GM18861 (cell line): ENCODE measurements at regions not wholly inside any gene's neighbourhood (a gene's known extent, or its start where the extent isn't known, plus 50 kb on each side); places are given as distances from the start of the nearest gene placed in this dataset.
"Not testable (repeated sequence)": the region's sequence is repeated elsewhere in the genome, so short reads cannot be mapped to it uniquely, and the experiment has no call there.

ENCODE experiments used
- ATAC-seq: cut with Tn5 transposase; IDR thresholded peaks from one replicate; pipeline ENCODE4 v1.9.1; 2021; ENCODE audit not compliant: unreplicated experiment

- no peak for ATAC-seq
These were observed 271.4 kb downstream of the ALDH8A1 start for GRCh38 chr6:134678436-134678889.

DNA sequence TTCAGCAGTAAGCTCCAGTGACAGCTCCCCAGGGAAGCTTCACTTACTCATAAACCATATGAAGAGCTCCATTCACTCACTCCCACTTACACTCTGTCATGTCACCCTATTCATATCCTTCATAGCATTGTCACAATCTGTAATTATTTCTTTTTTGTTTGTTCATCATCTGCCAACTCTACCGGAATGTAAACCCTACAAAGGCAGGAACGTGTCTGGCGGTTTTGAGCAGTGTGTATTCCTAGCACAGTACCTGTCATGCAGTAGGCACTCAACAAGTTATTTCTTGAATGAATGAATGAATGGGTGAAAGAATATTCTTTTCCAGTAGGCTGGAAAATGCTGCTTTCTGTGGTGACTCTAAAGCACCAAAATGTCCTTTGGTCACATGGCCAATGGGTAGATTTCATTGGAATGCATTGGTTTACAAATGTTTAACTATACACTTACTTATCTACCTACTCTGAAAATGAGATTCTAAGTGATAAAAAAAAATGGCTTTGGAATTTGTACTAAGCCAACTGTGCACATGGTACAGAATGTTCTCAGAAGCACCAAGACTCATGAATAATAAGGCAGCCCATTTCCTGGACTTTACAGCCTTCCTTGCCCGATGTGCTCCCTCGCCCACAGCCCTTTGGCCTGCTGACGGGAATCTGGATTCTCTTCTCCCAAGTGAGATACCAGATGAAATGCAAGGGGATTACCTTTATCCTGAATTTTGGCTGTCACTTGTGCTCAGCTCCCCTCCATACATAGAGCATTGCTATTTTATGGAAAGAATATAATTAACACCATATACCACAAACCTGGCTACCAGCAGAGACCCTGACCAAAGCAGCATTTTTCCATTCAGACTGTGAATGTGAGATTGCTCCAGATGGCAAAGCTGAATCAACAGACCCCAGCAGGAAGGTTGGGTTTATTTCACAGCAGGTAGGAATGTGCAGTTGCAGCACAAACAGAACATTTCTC, 273.3 kb downstream of the ALDH8A1 start:
- no peak for ATAC-seq

GRCh38 chr6:134675110-134676054, 274.5 kb downstream of the ALDH8A1 start:
- no peak for ATAC-seq

- ATAC-seq: no peak
These were observed 275.3 kb downstream of the ALDH8A1 start for GRCh38 chr6:134674562-134674961.

GRCh38 chr6:134669485-134669884, 280.4 kb downstream of the ALDH8A1 start:
- no peak for ATAC-seq

- no peak for ATAC-seq
These were observed 282.8 kb downstream of the ALDH8A1 start for GRCh38 chr6:134667111-134667510.

DNA sequence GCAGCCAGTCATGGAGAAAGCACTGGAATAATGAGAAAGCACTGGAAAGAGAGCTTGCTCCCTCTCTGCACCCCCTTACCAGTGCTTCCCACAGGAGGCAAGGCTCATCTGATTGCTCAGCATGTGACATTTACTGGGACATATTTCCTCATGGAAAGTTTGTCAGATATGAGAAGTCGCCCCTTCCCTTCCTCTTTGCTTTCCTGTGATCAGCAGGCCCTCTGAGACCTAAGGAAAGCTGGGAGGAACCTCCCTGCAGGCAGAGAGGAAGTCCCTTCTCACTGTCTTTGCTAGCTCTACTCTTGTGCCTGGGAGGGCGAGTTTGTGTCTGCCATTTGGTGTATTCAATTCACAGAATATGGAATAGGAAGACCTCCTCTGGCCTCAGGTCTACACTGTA, 283.8 kb downstream of the ALDH8A1 start:
- ATAC-seq: no peak

DNA sequence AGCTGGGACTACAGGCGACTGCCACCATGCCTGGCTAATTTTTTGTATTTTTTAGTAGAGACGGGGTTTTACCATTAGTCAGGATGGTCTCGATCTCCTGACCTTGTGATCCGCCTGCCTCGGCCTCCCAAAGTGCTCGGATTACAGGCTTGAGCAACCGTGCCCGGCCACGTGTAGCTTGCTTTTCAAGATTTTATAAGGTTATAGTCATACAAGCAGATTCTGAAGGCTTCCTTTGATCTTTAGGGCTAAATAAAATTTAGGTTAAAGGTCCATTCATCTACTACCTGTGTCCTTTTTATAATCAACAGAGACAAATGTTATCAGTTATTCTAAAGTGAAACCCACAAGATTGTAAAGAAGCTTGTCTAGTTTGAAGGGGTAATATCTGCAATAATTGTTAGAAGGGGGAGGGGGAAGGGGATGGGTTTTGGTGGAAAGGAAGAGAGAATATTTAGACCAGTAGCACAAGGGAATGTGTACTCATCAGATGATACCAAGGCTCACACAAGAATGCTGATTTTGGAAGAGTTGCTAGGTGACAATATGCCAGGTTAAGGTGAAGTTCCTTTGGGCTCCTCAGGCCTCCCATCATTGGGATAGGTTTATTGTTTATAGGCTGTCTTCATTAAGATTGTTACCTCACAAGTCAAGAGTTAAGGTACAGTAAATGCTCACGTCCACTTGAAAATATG, 284.7 kb downstream of the ALDH8A1 start:
- no peak for ATAC-seq

DNA sequence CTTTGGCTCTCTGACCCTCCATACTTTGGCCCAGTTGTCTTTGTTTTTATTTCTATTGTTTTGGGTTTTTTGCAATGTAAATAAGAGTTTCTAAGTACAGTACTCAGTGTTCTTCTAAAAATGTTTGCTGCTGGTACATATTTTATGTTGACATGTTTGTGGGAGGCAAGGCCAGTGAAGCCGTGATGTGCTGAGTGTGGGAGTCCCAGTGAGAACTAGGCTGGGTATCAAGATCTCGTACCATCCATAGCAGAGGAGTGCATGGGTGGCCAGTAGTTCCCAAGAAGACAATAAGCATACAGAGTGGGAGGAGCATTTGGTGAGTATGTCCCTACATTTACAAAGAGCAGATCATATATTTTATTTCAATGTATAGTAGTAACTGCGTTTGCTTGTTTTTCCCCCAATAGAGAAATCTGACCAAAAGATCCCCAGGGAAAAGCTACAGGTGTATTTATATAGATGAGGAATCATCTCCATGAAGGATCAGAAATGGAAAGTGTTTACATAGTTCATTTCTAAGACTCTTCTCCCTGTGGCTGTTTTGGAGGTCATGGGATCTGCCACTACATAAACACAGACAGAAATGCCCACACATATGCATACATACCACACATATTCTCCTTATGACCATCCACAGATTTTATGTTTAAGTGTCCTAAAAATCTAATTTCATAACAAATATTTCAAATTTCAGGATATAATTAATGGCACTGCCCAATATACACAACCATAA, 285.9 kb downstream of the ALDH8A1 start:
- ATAC-seq: no peak

GRCh38 chr6:134663356-134663755, 286.5 kb downstream of the ALDH8A1 start:
- ATAC-seq: no peak

DNA sequence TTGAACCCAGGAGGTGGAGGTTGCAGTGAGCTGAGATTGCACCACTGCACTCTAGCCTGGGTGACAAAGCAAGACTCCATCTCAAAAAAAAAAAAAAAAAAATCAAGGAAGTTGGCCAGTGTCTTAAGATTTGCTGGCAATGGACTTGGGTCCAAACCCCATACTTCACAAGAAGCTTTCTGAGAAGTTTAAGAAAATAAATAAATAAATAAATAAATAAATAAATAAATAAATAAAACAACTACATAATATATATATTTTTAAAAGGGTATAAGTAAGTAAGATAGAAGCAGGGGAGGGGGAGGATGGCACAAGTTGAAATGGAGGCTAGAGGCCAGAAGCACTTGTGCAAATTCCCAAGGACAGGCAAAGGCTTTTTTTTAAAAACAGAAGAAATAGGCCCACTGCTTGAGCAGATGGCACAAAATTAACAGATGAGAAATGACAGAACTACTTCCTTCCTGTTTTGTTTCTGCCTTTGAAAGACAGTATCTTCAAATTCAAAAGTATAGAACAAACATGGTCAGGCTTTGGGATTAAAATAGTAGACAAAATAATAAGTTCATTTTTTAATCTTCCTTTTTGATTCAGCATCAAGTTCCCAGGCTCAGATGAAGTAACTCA, 287.7 kb downstream of the ALDH8A1 start:
- no peak for ATAC-seq

GRCh38 chr6:134659885-134660284, 290.0 kb downstream of the ALDH8A1 start:
- ATAC-seq: not testable (repeated sequence)

- no peak for ATAC-seq
These were observed 291.3 kb downstream of the ALDH8A1 start for GRCh38 chr6:134658596-134658995.

DNA sequence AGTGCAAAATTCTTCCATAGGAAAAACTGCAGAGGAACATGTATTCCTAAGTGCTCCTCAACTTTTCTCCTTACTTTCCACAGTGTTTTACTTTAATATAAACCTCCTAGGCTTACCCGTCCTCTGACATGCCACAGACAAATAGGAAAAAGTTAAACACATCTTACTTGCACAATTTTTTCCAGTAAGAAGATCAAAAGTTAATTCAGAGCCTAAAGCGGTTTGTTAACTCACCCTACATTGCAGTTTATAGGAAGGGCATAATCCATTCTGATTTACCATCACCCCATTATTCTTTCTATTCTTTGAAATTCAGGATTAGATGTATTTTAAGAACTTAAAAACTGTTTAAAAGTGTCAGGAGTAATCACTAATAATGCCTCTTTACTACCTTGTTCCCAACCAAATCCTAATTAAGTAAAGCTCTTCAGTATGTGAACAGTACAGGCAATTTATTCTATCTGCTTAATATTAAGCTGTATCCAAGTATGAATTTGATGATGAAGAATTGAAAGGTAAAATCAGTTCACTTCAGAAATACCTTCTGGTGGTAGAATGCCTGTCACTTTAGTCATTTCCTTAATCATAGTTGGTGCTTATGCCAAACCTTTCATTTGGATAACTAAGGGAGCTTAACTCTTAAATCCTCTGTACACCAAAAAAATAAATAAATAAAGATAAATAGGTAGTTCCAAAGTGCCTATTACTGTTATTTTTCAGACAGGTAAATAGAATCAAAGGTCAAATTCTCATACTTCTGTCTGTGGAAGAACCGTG, 292.0 kb downstream of the ALDH8A1 start:
- ATAC-seq: no peak

DNA sequence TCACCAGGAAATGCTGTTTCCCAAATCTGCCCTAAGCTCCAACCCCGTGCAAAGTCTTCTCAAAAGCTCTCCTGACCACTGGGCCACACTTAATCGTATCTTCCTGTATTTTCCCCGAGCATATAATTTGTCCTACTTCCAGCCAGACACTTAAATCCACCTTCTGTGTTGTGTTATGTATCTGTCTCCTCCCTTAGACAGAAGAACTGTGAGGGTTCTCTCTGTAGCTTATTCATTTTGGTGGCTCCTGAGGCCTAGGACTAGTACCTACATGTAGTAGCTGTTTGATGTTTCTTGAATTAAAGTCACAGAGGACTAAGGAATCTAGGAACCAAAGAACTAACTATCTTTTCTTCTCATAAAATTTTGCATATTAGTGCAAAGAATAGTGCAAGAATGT, 292.6 kb downstream of the ALDH8A1 start:
- ATAC-seq: no peak

- no peak for ATAC-seq
These were observed 295.1 kb downstream of the ALDH8A1 start for GRCh38 chr6:134654751-134655150.

DNA sequence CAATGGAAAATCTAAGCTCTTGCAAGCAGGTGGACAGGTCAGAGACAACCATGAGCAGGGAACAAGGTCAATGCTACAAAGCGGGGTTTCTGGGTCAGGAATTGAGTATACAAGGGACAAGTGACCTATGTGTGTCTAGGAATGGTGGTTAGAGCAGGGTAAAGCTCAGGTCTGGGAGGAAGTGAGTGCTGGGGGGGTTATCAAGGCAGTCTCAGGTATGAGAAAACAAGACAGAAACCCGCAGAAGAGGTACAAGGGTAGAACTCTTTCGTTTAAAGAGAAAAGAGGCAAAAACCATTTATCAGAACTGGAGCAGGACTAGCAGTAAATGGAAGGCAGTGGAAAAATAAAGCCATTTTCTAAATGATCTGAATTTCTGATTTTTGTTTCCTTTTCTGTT, 298.4 kb downstream of the ALDH8A1 start:
- ATAC-seq: no peak

GRCh38 chr6:134647861-134648260, 302.0 kb downstream of the ALDH8A1 start:
- ATAC-seq: no peak

GRCh38 chr6:134642819-134643218, 307.1 kb downstream of the ALDH8A1 start:
- ATAC-seq: no peak
